Panc1 (cell line): ENCODE measurements at regions not wholly inside any gene's neighbourhood (a gene's known extent, or its start where the extent isn't known, plus 50 kb on each side); places are given as distances from the start of the nearest gene placed in this dataset.

Experiments
- CTCF ChIP-seq: fragments of 450-650 bp; IDR thresholded peaks from 2 replicates; pipeline ENCODE4 v1.5.1; 2017; ENCODE audit warnings: mild to moderate bottlenecking
- POLR2AphosphoS5 ChIP-seq: IDR thresholded peaks from 2 replicates; pipeline ENCODE4 v1.6.1; 2012; ENCODE audit warnings: mild to moderate bottlenecking, low read depth, low read length, moderate library complexity
- SIN3A ChIP-seq: IDR thresholded peaks from 2 replicates; pipeline ENCODE4 v1.6.1; 2012; ENCODE audit warnings: low read depth, mild to moderate bottlenecking, low read length, moderate library complexity, borderline replicate concordance; ENCODE audit not compliant: insufficient read depth
- TCF7L2 ChIP-seq: IDR thresholded peaks from 2 replicates; pipeline ENCODE4 v1.6.1; 2011; ENCODE audit warnings: mild to moderate bottlenecking, low read depth, low read length, inconsistent platforms

DNA sequence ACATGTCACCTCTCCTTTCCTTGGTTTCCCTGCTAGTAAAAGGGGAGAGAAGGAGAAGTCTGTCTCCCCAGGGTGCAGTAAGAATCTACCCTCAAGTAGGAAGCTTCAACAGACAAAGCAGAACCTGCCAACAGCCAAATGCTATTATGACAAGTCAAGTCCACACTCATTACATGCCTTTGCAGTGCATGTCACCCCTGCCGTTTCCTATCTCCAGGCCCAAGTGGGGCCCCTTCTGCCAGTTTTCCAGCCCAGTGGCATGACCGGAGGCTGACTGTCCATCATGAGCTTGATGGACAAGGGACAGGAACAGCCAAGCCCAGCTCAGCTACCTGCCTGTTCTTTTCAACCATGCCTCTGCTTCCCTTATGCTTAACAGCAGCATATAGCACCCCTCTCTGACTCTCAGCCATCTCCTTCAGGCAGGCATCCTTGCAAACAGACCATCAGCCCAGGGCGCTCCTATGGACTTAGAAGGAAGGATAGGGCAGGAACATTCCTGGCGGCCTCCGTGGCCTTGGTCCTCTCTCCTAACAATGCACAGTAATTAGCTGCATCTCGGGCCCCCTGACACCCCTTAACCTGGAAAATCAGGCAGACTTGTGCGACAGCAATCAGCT lies 107.2 kb upstream of the RAD23B start:
- TF ChIP-seq SIN3A (no peak), CTCF (no peak), POLR2AphosphoS5 (no peak), TCF7L2 (no peak)
